Neural progenitor cell (in vitro differentiated cells): ENCODE measurements at regions not wholly inside any gene's neighbourhood (a gene's known extent, or its start where the extent isn't known, plus 50 kb on each side); places are given as distances from the start of the nearest gene placed in this dataset.
"Not testable (repeated sequence)": the region's sequence is repeated elsewhere in the genome, so short reads cannot be mapped to it uniquely, and the experiment has no call there.

ENCODE experiments used
- DNase-seq: peaks from one replicate; pipeline ENCODE4 v3.0.0-alpha.2; 2016; ENCODE audit warnings: low spot score
- H2AFZ ChIP-seq: fragments of 200-600 bp; sonication (generic); replicated peaks from 2 replicates; pipeline ENCODE4 v1.6.1; 2016; ENCODE audit warnings: antibody characterized with exemption
- H3F3A ChIP-seq: fragments of 200-600 bp; sonication (generic); 2 replicates; pipeline ENCODE4 v1.6.1; 2016; ENCODE audit warnings: antibody characterized with exemption, low read depth
- H3K27ac ChIP-seq: fragments of 200-600 bp; sonication (generic); 2 replicates; pipeline ENCODE4 v1.5.1; 2016; ENCODE audit warnings: mild to moderate bottlenecking
- H3K27me3 ChIP-seq: fragments of 200-600 bp; sonication (generic); 2 replicates; pipeline ENCODE4 v1.6.1; 2016; ENCODE audit warnings: mild to moderate bottlenecking, moderate library complexity
- H3K36me3 ChIP-seq: fragments of 200-600 bp; sonication (generic); 2 replicates; pipeline ENCODE4 v1.5.1; 2016
- H3K4me1 ChIP-seq: fragments of 200-600 bp; sonication (generic); 2 replicates; pipeline ENCODE4 v1.6.1; 2016; ENCODE audit warnings: mixed run types
- H3K4me2 ChIP-seq: fragments of 200-600 bp; sonication (generic); 2 replicates; pipeline ENCODE4 v1.6.1; 2016
- H3K4me3 ChIP-seq: fragments of 200-600 bp; sonication (generic); 2 replicates; pipeline ENCODE4 v1.5.1; 2016
- H3K79me2 ChIP-seq: fragments of 200-600 bp; sonication (generic); 2 replicates; pipeline ENCODE4 v1.6.1; 2016; ENCODE audit warnings: low read depth
- H3K9ac ChIP-seq: fragments of 200-600 bp; sonication (generic); 2 replicates; pipeline ENCODE4 v1.6.1; 2016
- H3K9me3 ChIP-seq: fragments of 200-600 bp; sonication (generic); 2 replicates; pipeline ENCODE4 v1.5.1; 2016; ENCODE audit warnings: low read depth
- H4K20me1 ChIP-seq: fragments of 200-600 bp; sonication (generic); 2 replicates; pipeline ENCODE4 v1.6.1; 2016; ENCODE audit warnings: low read depth
- H3K27ac Mint-ChIP-seq: 3 replicates; pipeline ENCODE4 v1.8.0; 2021; ENCODE audit warnings: mixed read lengths
- H3K27me3 Mint-ChIP-seq: 2 replicates; pipeline ENCODE4 v1.8.0; 2022; ENCODE audit warnings: low read depth, mild to moderate bottlenecking, inconsistent platforms, moderate library complexity, mixed read lengths; ENCODE audit not compliant: insufficient read depth
- H3K36me3 Mint-ChIP-seq: 3 replicates; pipeline ENCODE4 v1.8.0; 2021; ENCODE audit warnings: mixed read lengths
- H3K4me1 Mint-ChIP-seq: 3 replicates; pipeline ENCODE4 v1.8.0; 2021; ENCODE audit warnings: mixed read lengths
- H3K4me3 Mint-ChIP-seq: 3 replicates; pipeline ENCODE4 v1.8.0; 2021; ENCODE audit warnings: mild to moderate bottlenecking, moderate library complexity, mixed read lengths
- H3K9me3 Mint-ChIP-seq: 3 replicates; pipeline ENCODE4 v1.8.0; 2020; ENCODE audit warnings: mixed read lengths
- EZH2 ChIP-seq: fragments of 200-600 bp; sonication (generic); IDR thresholded peaks from 2 replicates; pipeline ENCODE4 v1.6.1; 2017; ENCODE audit warnings: antibody characterized with exemption, mild to moderate bottlenecking, moderate library complexity
- EZH2phosphoT487 ChIP-seq: fragments of 200-600 bp; sonication (generic); IDR thresholded peaks from 2 replicates; pipeline ENCODE4 v1.6.1; 2017; ENCODE audit warnings: antibody characterized with exemption
- TF ChIP-seq, protein P1 (sequence below): fragments of 200-600 bp; sonication (generic); IDR thresholded peaks from 2 replicates; pipeline ENCODE4 v1.5.1; 2017; ENCODE audit warnings: antibody characterized with exemption, mild to moderate bottlenecking

DNA sequence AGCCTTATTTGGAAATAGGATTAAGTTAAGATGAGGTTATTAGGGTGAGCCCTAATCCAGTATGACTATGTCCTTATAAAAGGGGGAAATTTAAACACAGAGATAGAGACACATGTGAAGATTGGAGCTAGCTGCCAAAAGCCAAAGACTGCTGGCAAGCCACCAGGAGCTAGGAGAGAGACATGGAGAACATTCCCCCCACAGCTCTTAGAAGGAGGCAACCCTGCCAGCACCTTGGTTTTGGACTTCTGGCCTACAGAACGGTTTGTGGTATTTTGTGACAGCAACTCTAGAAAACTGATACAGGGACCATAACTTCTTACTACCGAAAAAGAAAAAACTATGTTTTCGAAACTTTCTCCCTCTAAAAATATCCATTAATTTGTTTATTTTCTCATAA, 245.3 kb upstream of the RARB start:
- H3K27ac Mint-ChIP-seq, result no peak overlapping the region
- Histone ChIP-seq H3K36me3 (no peaks in the 10 kb centered on the region), H3K4me1 (no peaks in the 10 kb centered on the region), H3K4me2 (no peak overlapping the region), H3K4me3 (no peak overlapping the region), H3F3A (no peaks in the 10 kb centered on the region), H3K9ac (no peak overlapping the region), H3K27me3 (no peaks in the 10 kb centered on the region), H4K20me1 (no peaks in the 10 kb centered on the region), H3K27ac (no peak overlapping the region), H3K79me2 (no peaks in the 10 kb centered on the region), H3K9me3 (no peaks in the 10 kb centered on the region), H2AFZ (no peak overlapping the region)
- no peaks in the 10 kb centered on the region for H3K9me3 Mint-ChIP-seq
- no peak for DNase-seq
- H3K27me3 Mint-ChIP-seq, result no peaks in the 10 kb centered on the region
- TF ChIP-seq EZH2, result no peak
- no peak for TF ChIP-seq EZH2phosphoT487
- TF ChIP-seq, protein P1, sequence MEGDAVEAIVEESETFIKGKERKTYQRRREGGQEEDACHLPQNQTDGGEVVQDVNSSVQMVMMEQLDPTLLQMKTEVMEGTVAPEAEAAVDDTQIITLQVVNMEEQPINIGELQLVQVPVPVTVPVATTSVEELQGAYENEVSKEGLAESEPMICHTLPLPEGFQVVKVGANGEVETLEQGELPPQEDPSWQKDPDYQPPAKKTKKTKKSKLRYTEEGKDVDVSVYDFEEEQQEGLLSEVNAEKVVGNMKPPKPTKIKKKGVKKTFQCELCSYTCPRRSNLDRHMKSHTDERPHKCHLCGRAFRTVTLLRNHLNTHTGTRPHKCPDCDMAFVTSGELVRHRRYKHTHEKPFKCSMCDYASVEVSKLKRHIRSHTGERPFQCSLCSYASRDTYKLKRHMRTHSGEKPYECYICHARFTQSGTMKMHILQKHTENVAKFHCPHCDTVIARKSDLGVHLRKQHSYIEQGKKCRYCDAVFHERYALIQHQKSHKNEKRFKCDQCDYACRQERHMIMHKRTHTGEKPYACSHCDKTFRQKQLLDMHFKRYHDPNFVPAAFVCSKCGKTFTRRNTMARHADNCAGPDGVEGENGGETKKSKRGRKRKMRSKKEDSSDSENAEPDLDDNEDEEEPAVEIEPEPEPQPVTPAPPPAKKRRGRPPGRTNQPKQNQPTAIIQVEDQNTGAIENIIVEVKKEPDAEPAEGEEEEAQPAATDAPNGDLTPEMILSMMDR, result no peak
- H3K36me3 Mint-ChIP-seq, result no peaks in the 10 kb centered on the region
- H3K4me1 Mint-ChIP-seq, result no peaks in the 10 kb centered on the region
- H3K4me3 Mint-ChIP-seq, result no peak overlapping the region

DNA sequence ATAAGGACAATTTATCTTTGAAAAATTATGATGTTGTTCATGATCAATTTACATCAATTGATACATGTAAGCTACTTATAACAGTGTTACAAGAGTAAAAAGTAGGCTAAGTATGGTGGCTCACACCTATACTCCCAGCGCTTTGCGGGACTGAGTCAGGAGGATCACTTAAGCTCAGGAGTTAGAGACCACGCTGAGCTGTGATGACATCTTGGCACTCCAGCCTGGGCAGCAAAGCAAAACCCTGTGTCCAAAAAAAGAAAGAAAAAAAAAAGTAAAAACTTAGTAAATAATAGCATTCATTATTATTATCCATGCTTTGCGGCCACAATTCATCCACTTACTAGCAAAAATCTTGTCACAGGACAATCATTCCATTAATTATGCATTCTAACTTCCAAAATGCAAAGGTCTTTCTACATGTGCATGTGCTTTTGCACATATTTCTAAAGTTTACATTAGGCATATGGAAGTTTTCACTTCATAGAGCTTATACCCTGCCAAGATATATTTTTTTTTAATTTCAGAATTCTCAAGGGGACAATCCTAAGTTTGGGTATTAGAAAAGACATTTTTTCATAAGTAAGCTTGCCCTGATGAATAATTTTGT, 243.3 kb upstream of the RARB start:
- Mint-ChIP-seq H3K36me3 (no peaks in the 10 kb centered on the region), H3K4me1 (no peaks in the 10 kb centered on the region), H3K4me3 (no peak overlapping the region), H3K27me3 (no peaks in the 10 kb centered on the region), H3K27ac (no peak overlapping the region), H3K9me3 (no peaks in the 10 kb centered on the region)
- TF ChIP-seq, protein P1, result no peak
- no peak for TF ChIP-seq EZH2
- H4K20me1 ChIP-seq, result no peaks in the 10 kb centered on the region
- DNase-seq, result no peak
- no peak overlapping the region for H3K9ac ChIP-seq
- H2AFZ ChIP-seq, result no peak overlapping the region
- no peaks in the 10 kb centered on the region for H3K4me1 ChIP-seq
- H3F3A ChIP-seq, result no peaks in the 10 kb centered on the region
- H3K9me3 ChIP-seq, result no peaks in the 10 kb centered on the region
- no peak overlapping the region for H3K27ac ChIP-seq
- no peaks in the 10 kb centered on the region for H3K36me3 ChIP-seq
- H3K79me2 ChIP-seq, result no peaks in the 10 kb centered on the region
- no peak overlapping the region for H3K4me3 ChIP-seq
- no peaks in the 10 kb centered on the region for H3K27me3 ChIP-seq
- H3K4me2 ChIP-seq, result no peak overlapping the region

DNA sequence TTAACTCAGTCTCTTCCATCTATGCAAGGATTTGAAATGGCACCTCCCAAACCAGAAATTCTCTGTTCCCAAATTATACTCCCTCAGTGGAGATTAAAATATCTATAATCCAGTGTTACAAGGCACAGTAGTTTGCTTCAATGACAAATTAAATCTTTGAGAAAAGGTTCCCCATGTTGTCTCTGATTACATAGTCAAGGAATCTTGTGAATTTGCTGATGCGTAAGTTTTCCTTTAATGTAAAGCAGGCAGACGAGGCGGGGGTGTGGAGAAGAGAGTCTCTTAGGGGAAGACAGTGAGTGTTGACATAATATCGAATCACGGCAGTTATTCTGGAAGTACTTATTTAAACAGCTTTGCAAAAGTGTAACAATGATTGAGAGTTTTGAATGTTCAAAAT, 236.4 kb upstream of the RARB start:
- Histone ChIP-seq H3K79me2 (no peaks in the 10 kb centered on the region), H3K27ac (no peak overlapping the region), H3K36me3 (no peaks in the 10 kb centered on the region), H3K27me3 (no peaks in the 10 kb centered on the region), H3K9me3 (no peaks in the 10 kb centered on the region), H3K9ac (no peak overlapping the region), H3F3A (no peaks in the 10 kb centered on the region), H2AFZ (peak overlapping the region; percentile 0), H3K4me1 (no peaks in the 10 kb centered on the region), H3K4me3 (no peak overlapping the region), H4K20me1 (no peaks in the 10 kb centered on the region), H3K4me2 (no peak overlapping the region)
- no peaks in the 10 kb centered on the region for H3K36me3 Mint-ChIP-seq
- no peaks in the 10 kb centered on the region for H3K4me1 Mint-ChIP-seq
- TF ChIP-seq, protein P1, result no peak
- TF ChIP-seq EZH2phosphoT487, result no peak
- no peak for TF ChIP-seq EZH2
- DNase-seq, result no peak
- no peaks in the 10 kb centered on the region for H3K9me3 Mint-ChIP-seq
- no peak overlapping the region for H3K4me3 Mint-ChIP-seq
- H3K27ac Mint-ChIP-seq, result no peak overlapping the region
- H3K27me3 Mint-ChIP-seq, result no peaks in the 10 kb centered on the region

DNA sequence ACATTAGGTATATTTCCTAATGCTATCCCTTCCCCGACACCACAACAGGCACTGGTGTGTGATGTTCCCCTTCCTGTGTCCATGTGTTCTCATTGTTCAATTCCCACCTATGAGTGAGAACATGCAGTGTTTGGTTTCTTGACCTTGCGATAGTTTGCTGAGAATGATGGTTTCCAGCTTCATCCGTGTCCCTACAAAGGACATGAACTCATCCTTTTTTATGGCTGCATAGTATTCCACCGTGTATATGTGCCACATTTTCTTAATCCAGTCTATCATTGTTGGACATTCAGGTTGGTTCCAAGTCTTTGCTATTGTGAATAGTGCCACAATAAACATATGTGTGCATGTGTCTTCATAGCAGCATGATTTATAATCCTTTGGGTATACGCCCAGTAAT, 228.5 kb upstream of the RARB start:
- H3K27ac ChIP-seq, H3K36me3 Mint-ChIP-seq, H3K9ac ChIP-seq, H3K4me3 Mint-ChIP-seq, DNase-seq, H4K20me1 ChIP-seq, H3K4me2 ChIP-seq, H3K27ac Mint-ChIP-seq, H3K79me2 ChIP-seq, H3K9me3 ChIP-seq, H3K36me3 ChIP-seq, H3K4me3 ChIP-seq, H3K27me3 ChIP-seq, H3K4me1 ChIP-seq, H3K27me3 Mint-ChIP-seq, H3F3A ChIP-seq, H2AFZ ChIP-seq, H3K4me1 Mint-ChIP-seq: not testable (repeated sequence)
- H3K9me3 Mint-ChIP-seq, result peaks cover 40% of the 10 kb centered on the region
